ENCODE measurements at regions not wholly inside any gene's neighbourhood (a gene's known extent, or its start where the extent isn't known, plus 50 kb on each side); places are given as distances from the start of the nearest gene placed in this dataset.

GRCh38 chr5:136675769-136676168 is 310.4 kb upstream of the TRPC7 start:
- CTCF ChIA-PET: no interaction called here
- H3K27ac ChIP-seq (ENCODE audit: low read depth, low read length, poor library complexity, severe bottlenecking): no peak overlapping the region
- TF ChIP-seq, protein P1, sequence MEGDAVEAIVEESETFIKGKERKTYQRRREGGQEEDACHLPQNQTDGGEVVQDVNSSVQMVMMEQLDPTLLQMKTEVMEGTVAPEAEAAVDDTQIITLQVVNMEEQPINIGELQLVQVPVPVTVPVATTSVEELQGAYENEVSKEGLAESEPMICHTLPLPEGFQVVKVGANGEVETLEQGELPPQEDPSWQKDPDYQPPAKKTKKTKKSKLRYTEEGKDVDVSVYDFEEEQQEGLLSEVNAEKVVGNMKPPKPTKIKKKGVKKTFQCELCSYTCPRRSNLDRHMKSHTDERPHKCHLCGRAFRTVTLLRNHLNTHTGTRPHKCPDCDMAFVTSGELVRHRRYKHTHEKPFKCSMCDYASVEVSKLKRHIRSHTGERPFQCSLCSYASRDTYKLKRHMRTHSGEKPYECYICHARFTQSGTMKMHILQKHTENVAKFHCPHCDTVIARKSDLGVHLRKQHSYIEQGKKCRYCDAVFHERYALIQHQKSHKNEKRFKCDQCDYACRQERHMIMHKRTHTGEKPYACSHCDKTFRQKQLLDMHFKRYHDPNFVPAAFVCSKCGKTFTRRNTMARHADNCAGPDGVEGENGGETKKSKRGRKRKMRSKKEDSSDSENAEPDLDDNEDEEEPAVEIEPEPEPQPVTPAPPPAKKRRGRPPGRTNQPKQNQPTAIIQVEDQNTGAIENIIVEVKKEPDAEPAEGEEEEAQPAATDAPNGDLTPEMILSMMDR (conservative IDR thresholded peaks at IDR 0.05; ENCODE audit: low read depth, low read length): no peak
- no peak for TF ChIP-seq EZH2 (IDR thresholded peaks at IDR 0.05; ENCODE audit: borderline replicate concordance, low read depth, low read length, poor library complexity, severe bottlenecking)
- intact Hi-C loops (cut with micrococcal nuclease; ENCODE audit: unreplicated experiment): no loop called here
- no peak overlapping the region for H3K4me3 ChIP-seq (ENCODE audit: low read depth, low read length, poor library complexity, severe bottlenecking)
- no TSS peak for BruUV-seq (replicated peaks)
- POLR2A ChIA-PET (ENCODE audit: low non-redundant PET): no interaction called here
- no peaks in the 10 kb centered on the region for H3K36me3 ChIP-seq (ENCODE audit: insufficient read depth, low read length, poor library complexity, severe bottlenecking)
- no peak for DNase-seq (ENCODE audit: low spot score)
- H3K27me3 ChIP-seq (replicated peaks; ENCODE audit: insufficient read depth, low read depth, low read length, poor library complexity): no peaks in the 10 kb centered on the region
- H3K9me3 ChIP-seq (ENCODE audit: low read depth, low read length, poor library complexity, severe bottlenecking): no peaks in the 10 kb centered on the region
- no peaks in the 10 kb centered on the region for H3K4me1 ChIP-seq (ENCODE audit: insufficient read depth, low read length, poor library complexity, severe bottlenecking)

GRCh38 chr5:136674178-136674577 is 308.8 kb upstream of the TRPC7 start:
- H3K27ac ChIP-seq (ENCODE audit: low read depth, low read length, poor library complexity, severe bottlenecking): no peak overlapping the region
- no peaks in the 10 kb centered on the region for H3K36me3 ChIP-seq (ENCODE audit: insufficient read depth, low read length, poor library complexity, severe bottlenecking)
- H3K27me3 ChIP-seq (replicated peaks; ENCODE audit: insufficient read depth, low read depth, low read length, poor library complexity): no peaks in the 10 kb centered on the region
- H3K4me3 ChIP-seq (ENCODE audit: low read depth, low read length, poor library complexity, severe bottlenecking): no peak overlapping the region
- no peaks in the 10 kb centered on the region for H3K9me3 ChIP-seq (ENCODE audit: low read depth, low read length, poor library complexity, severe bottlenecking)
- H3K4me1 ChIP-seq (ENCODE audit: insufficient read depth, low read length, poor library complexity, severe bottlenecking): no peaks in the 10 kb centered on the region
- TF ChIP-seq EZH2 (IDR thresholded peaks at IDR 0.05; ENCODE audit: borderline replicate concordance, low read depth, low read length, poor library complexity, severe bottlenecking): no peak
- TF ChIP-seq, protein P1 (conservative IDR thresholded peaks at IDR 0.05; ENCODE audit: low read depth, low read length): no peak
- BruUV-seq (replicated peaks): no TSS peak
- ChIA-PET POLR2A (ENCODE audit: low non-redundant PET) (no interaction called here), CTCF (no interaction called here)
- no peak for DNase-seq (ENCODE audit: low spot score)
- intact Hi-C loops (cut with micrococcal nuclease; ENCODE audit: unreplicated experiment): no loop called here

- peaks cover 11% of the 10 kb centered on the region for H3K27me3 ChIP-seq (replicated peaks; ENCODE audit: insufficient read depth, low read depth, low read length, poor library complexity)
- H3K36me3 ChIP-seq (ENCODE audit: insufficient read depth, low read length, poor library complexity, severe bottlenecking): no peaks in the 10 kb centered on the region
- no peaks in the 10 kb centered on the region for H3K4me1 ChIP-seq (ENCODE audit: insufficient read depth, low read length, poor library complexity, severe bottlenecking)
- intact Hi-C loops (cut with micrococcal nuclease; ENCODE audit: unreplicated experiment): no loop called here
- H3K4me3 ChIP-seq (ENCODE audit: low read depth, low read length, poor library complexity, severe bottlenecking): no peak overlapping the region
- BruUV-seq (replicated peaks): no TSS peak
- no peak for TF ChIP-seq EZH2 (IDR thresholded peaks at IDR 0.05; ENCODE audit: borderline replicate concordance, low read depth, low read length, poor library complexity, severe bottlenecking)
- TF ChIP-seq, protein P1 (conservative IDR thresholded peaks at IDR 0.05; ENCODE audit: low read depth, low read length): no peak
- no peaks in the 10 kb centered on the region for H3K9me3 ChIP-seq (ENCODE audit: low read depth, low read length, poor library complexity, severe bottlenecking)
- POLR2A ChIA-PET (ENCODE audit: low non-redundant PET): no interaction called here
- no peak overlapping the region for H3K27ac ChIP-seq (ENCODE audit: low read depth, low read length, poor library complexity, severe bottlenecking)
- no peak for DNase-seq (ENCODE audit: low spot score)
- CTCF ChIA-PET: no interaction called here
Measured at GRCh38 chr5:136667789-136668188, 302.4 kb upstream of the TRPC7 start.

All from A673 (cell line).